Stimulated activated CD4-positive, alpha-beta T cell treated with anti-CD3 and anti-CD28 coated beads, Interleukin-2, amount 100 ng/mL, for 24 hours (primary cell): ENCODE measurements at regions not wholly inside any gene's neighbourhood (a gene's known extent, or its start where the extent isn't known, plus 50 kb on each side); places are given as distances from the start of the nearest gene placed in this dataset.
"Not testable (repeated sequence)": the region's sequence is repeated elsewhere in the genome, so short reads cannot be mapped to it uniquely, and the experiment has no call there.

Experiments
- DNase-seq, 2 donors: peaks; one replicate each; pipeline ENCODE4 v3.0.0-alpha.2; 2020

- DNase-seq = no peak
Measured at GRCh38 chr12:5268424-5269210, 163.3 kb upstream of the NTF3 start.

GRCh38 chr12:5269846-5270245 is 162.1 kb upstream of the NTF3 start:
- no peak for DNase-seq

- DNase-seq = no peak
Measured at GRCh38 chr12:5272018-5272785, 159.7 kb upstream of the NTF3 start.

GRCh38 chr12:5273709-5274108 is 158.2 kb upstream of the NTF3 start:
- no peak for DNase-seq

- DNase-seq = no peak
Measured at GRCh38 chr12:5276327-5276880, 155.5 kb upstream of the NTF3 start.

- no peak for DNase-seq
Measured at GRCh38 chr12:5280086-5280485, 151.8 kb upstream of the NTF3 start.

GRCh38 chr12:5290368-5290767 is 141.5 kb upstream of the NTF3 start:
- not testable (repeated sequence) for DNase-seq

GRCh38 chr12:5292651-5293050 is 139.3 kb upstream of the NTF3 start:
- DNase-seq = no peak

- DNase-seq = no peak
Measured at GRCh38 chr12:5293773-5294172, 138.1 kb upstream of the NTF3 start.

GRCh38 chr12:5294274-5295070 is 137.4 kb upstream of the NTF3 start:
- no peak for DNase-seq

- DNase-seq = no peak
Measured at GRCh38 chr12:5295151-5295550, 136.8 kb upstream of the NTF3 start.

GRCh38 chr12:5295996-5296395 is 135.9 kb upstream of the NTF3 start:
- DNase-seq = no peak

- DNase-seq = no peak
Measured at GRCh38 chr12:5301539-5301938, 130.4 kb upstream of the NTF3 start.

GRCh38 chr12:5305425-5305824 is 126.5 kb upstream of the NTF3 start:
- no peak for DNase-seq

- no peak for DNase-seq
Measured at GRCh38 chr12:5305886-5306545, 125.9 kb upstream of the NTF3 start.

GRCh38 chr12:5307065-5307464 is 124.8 kb upstream of the NTF3 start:
- no peak for DNase-seq

GRCh38 chr12:5308216-5308615 is 123.7 kb upstream of the NTF3 start:
- DNase-seq = no peak

GRCh38 chr12:5308996-5309395 is 122.9 kb upstream of the NTF3 start:
- no peak for DNase-seq

- no peak for DNase-seq
Measured at GRCh38 chr12:5309654-5310053, 122.3 kb upstream of the NTF3 start.

- no peak for DNase-seq
Measured at GRCh38 chr12:5310151-5310550, 121.8 kb upstream of the NTF3 start.

GRCh38 chr12:5317556-5317955 is 114.4 kb upstream of the NTF3 start:
- no peak for DNase-seq

- no peak for DNase-seq
Measured at GRCh38 chr12:5318874-5319273, 113.0 kb upstream of the NTF3 start.
